ENCODE measurements at regions not wholly inside any gene's neighbourhood (a gene's known extent, or its start where the extent isn't known, plus 50 kb on each side); places are given as distances from the start of the nearest gene placed in this dataset.

DNA sequence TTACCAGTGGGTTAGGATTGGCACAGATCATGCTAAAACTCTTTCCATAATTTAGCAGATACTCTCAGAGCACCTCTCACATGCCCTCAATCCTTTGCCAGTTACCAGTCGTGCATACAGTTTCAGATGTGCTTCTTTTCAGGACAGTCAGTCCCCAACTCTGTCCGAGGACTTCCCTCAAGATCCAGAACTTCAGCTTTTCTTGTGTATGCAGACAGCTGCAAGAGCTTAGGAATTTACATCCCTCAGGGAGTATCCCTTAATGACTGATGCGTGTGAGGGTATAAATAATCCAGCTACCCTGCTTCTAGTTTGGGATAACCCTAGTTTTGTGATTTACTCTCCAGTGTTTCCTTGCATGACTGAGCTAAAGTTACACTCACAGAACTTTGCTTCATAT, 393.0 kb upstream of the PLXNA2 start:
- H3K9me3 ChIP-seq (ENCODE audit: insufficient read depth, low read depth, low read length), result no peaks in the 10 kb centered on the region
- H3K36me3 ChIP-seq (ENCODE audit: insufficient read depth, low read length), result no peaks in the 10 kb centered on the region
- H3K4me2 ChIP-seq (ENCODE audit: low read depth, low read length, poor library complexity, severe bottlenecking), result no peak overlapping the region
- H3K4me1 ChIP-seq (ENCODE audit: insufficient read depth, low read length, poor library complexity, severe bottlenecking), result no peaks in the 10 kb centered on the region
- H3K9ac ChIP-seq (ENCODE audit: low read depth, low read length, poor library complexity, severe bottlenecking), result no peak overlapping the region
- no peaks in the 10 kb centered on the region for H3F3A ChIP-seq (ENCODE audit: low read depth)
- no peaks in the 10 kb centered on the region for H4K20me1 ChIP-seq (ENCODE audit: insufficient read depth, low read length, poor library complexity, severe bottlenecking)
- H3K9me2 ChIP-seq (replicated peaks; ENCODE audit: low read depth, low read length), result no peaks in the 10 kb centered on the region
- H3K4me3 ChIP-seq (ENCODE audit: low read length, poor library complexity, severe bottlenecking), result no peak overlapping the region
- no peak overlapping the region for H2AFZ ChIP-seq (ENCODE audit: low read length)
- TF ChIP-seq, protein P1, sequence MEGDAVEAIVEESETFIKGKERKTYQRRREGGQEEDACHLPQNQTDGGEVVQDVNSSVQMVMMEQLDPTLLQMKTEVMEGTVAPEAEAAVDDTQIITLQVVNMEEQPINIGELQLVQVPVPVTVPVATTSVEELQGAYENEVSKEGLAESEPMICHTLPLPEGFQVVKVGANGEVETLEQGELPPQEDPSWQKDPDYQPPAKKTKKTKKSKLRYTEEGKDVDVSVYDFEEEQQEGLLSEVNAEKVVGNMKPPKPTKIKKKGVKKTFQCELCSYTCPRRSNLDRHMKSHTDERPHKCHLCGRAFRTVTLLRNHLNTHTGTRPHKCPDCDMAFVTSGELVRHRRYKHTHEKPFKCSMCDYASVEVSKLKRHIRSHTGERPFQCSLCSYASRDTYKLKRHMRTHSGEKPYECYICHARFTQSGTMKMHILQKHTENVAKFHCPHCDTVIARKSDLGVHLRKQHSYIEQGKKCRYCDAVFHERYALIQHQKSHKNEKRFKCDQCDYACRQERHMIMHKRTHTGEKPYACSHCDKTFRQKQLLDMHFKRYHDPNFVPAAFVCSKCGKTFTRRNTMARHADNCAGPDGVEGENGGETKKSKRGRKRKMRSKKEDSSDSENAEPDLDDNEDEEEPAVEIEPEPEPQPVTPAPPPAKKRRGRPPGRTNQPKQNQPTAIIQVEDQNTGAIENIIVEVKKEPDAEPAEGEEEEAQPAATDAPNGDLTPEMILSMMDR (conservative IDR thresholded peaks at IDR 0.05; ENCODE audit: low read length), result no peak
- TF ChIP-seq EZH2phosphoT487 (IDR thresholded peaks at IDR 0.05; ENCODE audit: borderline replicate concordance), result no peak
- no peaks in the 10 kb centered on the region for H3K79me2 ChIP-seq (ENCODE audit: insufficient read depth, low read length)
- no peaks in the 10 kb centered on the region for H3K27me3 ChIP-seq (ENCODE audit: insufficient read depth, low read length, poor library complexity, severe bottlenecking)

DNA sequence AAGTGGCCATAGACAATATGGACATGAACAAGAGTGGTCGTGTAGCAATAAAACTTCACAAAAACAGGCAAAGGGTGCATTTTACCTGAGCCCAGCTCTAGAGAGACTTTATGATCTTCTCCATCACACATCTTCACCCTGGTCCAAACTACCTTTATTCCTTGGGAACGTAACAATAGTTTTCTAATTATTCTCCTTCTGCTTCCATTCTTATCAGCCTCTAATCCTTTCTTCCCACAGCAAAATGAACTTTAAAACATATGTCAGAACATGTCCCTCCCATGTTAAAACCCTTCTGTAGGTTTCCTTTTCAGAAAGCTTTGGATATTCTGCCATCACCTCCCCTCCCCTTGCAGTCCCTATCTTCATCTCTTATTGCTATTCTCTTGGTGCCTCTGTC, 395.2 kb upstream of the PLXNA2 start:
- Histone ChIP-seq H3K4me3 (ENCODE audit: low read length, poor library complexity, severe bottlenecking) (no peak overlapping the region), H3K9me2 (replicated peaks; ENCODE audit: low read depth, low read length) (no peaks in the 10 kb centered on the region), H3K4me1 (ENCODE audit: insufficient read depth, low read length, poor library complexity, severe bottlenecking) (no peaks in the 10 kb centered on the region), H3K27me3 (ENCODE audit: insufficient read depth, low read length, poor library complexity, severe bottlenecking) (no peaks in the 10 kb centered on the region), H4K20me1 (ENCODE audit: insufficient read depth, low read length, poor library complexity, severe bottlenecking) (no peaks in the 10 kb centered on the region), H3F3A (ENCODE audit: low read depth) (no peaks in the 10 kb centered on the region), H3K79me2 (ENCODE audit: insufficient read depth, low read length) (no peaks in the 10 kb centered on the region), H3K9ac (ENCODE audit: low read depth, low read length, poor library complexity, severe bottlenecking) (no peak overlapping the region), H3K9me3 (ENCODE audit: insufficient read depth, low read depth, low read length) (no peaks in the 10 kb centered on the region), H3K4me2 (ENCODE audit: low read depth, low read length, poor library complexity, severe bottlenecking) (no peak overlapping the region), H3K36me3 (ENCODE audit: insufficient read depth, low read length) (no peaks in the 10 kb centered on the region), H2AFZ (ENCODE audit: low read length) (no peak overlapping the region)
- TF ChIP-seq, protein P1 (conservative IDR thresholded peaks at IDR 0.05; ENCODE audit: low read length), result no peak
- no peak for TF ChIP-seq EZH2phosphoT487 (IDR thresholded peaks at IDR 0.05; ENCODE audit: borderline replicate concordance)

DNA sequence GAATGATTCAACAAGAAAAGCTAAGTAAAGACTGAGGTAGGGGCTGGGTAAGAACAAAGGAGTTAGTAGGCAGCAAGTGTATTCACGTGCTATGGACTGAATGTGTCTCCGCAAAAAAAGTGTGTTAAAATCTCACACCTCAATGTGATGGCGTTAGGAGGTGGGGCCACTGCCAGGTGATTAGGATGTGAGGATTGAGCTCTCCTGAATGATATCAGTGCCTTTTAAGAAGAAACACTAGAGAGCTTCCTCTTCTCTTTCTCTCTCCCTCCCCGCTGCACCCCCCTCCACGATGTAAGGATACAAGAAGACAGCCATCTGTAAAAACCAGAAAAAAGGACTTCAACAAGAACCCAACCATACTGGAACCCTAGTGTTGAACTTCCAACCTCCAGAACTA, 396.1 kb upstream of the PLXNA2 start:
- no peak for TF ChIP-seq EZH2phosphoT487 (IDR thresholded peaks at IDR 0.05; ENCODE audit: borderline replicate concordance)
- TF ChIP-seq, protein P1 (conservative IDR thresholded peaks at IDR 0.05; ENCODE audit: low read length), result no peak
- H2AFZ ChIP-seq (ENCODE audit: low read length), result no peak overlapping the region
- H3K4me2 ChIP-seq (ENCODE audit: low read depth, low read length, poor library complexity, severe bottlenecking), result no peak overlapping the region
- H3K9me2 ChIP-seq (replicated peaks; ENCODE audit: low read depth, low read length), result no peaks in the 10 kb centered on the region
- H3K9me3 ChIP-seq (ENCODE audit: insufficient read depth, low read depth, low read length), result no peaks in the 10 kb centered on the region
- no peaks in the 10 kb centered on the region for H3K4me1 ChIP-seq (ENCODE audit: insufficient read depth, low read length, poor library complexity, severe bottlenecking)
- H3K9ac ChIP-seq (ENCODE audit: low read depth, low read length, poor library complexity, severe bottlenecking), result no peak overlapping the region
- no peaks in the 10 kb centered on the region for H3K36me3 ChIP-seq (ENCODE audit: insufficient read depth, low read length)
- H3K4me3 ChIP-seq (ENCODE audit: low read length, poor library complexity, severe bottlenecking), result no peak overlapping the region
- no peaks in the 10 kb centered on the region for H3K27me3 ChIP-seq (ENCODE audit: insufficient read depth, low read length, poor library complexity, severe bottlenecking)
- H3K79me2 ChIP-seq (ENCODE audit: insufficient read depth, low read length), result no peaks in the 10 kb centered on the region
- no peaks in the 10 kb centered on the region for H3F3A ChIP-seq (ENCODE audit: low read depth)
- no peaks in the 10 kb centered on the region for H4K20me1 ChIP-seq (ENCODE audit: insufficient read depth, low read length, poor library complexity, severe bottlenecking)

All from Loucy (cell line).